GM18519 (cell line): ENCODE measurements at regions not wholly inside any gene's neighbourhood (a gene's known extent, or its start where the extent isn't known, plus 50 kb on each side); places are given as distances from the start of the nearest gene placed in this dataset.
A peak's percentile ranks its signal among the peaks of the same experiment; 100 is the strongest.

ENCODE experiments used
- ATAC-seq: cut with Tn5 transposase; IDR thresholded peaks from one replicate; pipeline ENCODE4 v1.9.1; 2021; ENCODE audit warnings: mild to moderate bottlenecking, moderate library complexity; ENCODE audit not compliant: unreplicated experiment, low FRiP score

DNA sequence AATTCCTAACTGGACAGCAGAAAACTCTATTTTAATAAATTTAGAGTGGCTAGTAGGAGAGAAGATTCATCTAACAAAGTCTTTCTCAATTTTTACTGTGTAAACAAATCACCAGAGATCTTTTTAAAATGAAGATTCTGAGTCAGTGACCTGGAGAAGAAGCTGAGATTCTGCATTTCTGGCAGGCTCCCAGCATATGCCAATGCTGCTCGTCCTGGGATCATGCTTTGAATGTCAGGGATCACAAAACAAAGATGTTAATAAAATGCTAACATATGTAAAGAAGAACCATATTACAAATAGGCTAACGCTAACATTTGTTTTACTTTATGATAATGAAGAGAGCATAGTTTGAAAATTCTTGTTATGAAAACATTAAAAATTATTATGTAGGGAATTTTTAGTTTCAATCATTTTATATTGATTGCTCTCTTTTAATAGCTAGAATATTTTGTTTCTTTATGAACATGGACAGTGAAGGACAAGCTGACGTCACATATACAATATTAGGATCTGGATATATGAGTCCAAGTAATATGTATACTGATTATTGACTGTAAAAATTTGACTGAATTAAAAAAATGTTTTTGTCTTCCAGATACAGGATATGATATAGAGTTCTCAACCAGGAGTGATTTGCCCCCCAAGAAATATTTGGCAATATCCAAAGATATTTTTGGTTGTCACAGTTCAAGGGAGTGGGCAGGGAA, 160.8 kb upstream of the GPR149 start:
- ATAC-seq: no peak

DNA sequence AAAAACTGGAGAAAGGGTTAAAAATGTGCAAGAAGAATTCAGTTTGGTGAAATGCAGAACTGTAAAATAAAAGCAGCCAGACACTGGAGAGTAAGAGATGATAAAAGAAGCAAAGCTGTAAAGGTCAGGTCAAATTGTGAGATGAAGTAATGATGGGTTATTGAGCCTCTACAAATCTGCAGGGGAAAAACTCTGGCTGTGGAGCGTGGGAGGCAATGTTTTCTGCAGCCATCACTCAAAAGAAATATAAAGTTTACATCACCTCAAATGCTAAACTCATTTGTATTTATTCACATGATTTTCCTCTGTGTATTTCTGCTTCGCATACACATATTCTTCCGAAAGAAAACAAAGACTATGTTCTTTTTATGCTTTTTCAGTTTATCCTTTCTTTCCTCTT, 158.8 kb upstream of the GPR149 start:
- no peak for ATAC-seq

DNA sequence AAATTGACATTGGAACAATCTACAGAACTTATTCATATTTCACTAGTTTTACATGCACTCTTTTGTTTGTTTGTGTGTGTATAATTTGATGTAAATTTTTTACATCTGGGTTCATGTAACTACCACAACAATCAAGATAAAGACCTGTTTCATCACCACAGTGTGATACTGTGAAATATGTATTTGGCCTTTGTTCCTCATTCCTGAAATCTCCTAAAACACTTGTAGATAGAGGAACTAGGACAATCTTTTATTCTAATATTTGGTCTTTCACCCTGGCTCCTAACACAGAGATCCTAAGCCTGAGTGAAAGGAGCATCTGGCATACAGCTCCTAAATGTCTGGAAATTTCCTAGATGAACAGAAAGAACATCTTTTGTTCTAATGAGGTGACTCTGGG, 155.0 kb upstream of the GPR149 start:
- ATAC-seq: no peak

DNA sequence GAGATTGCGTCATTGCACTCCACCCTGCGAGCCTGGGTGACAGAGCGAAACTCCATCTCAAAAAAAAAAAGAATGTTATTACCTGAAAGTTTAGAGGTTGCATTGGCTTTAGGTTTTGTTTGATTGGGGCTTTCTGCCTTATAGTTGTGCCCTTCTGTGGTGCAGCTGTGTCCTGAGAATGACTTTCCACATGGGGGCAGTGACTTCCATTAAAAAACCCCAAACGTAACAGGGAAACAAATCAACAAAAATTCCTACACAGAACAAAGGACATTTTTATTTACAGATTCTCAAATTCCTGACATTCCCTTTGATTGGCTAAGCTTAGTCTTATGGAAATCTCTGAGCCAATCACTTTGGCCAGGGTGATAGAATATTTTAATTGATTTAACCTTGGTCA, 154.1 kb upstream of the GPR149 start:
- ATAC-seq: no peak

DNA sequence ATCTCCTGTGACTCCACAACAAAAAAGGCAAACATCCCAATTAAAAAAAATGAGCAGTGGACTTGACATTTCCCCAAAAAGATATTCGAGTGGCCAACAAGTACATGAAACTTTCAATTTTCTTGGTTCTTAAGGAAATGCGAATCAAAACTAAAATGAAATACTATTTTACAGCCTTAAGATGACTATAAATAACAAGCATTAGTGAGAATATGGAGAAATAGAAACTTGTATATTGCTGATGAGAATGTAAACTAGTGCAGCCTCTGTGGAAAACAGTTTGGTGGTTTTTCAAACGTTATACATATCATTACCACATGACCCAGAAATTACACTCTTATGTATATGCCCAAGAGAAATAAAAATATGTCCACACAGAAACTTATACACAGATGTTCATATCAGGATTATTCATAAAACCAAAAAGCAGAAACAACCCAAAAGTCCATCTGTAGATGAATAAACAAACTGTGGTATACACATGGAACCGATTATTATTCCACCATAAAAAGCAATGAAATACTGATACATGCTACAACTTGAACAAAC, 153.2 kb upstream of the GPR149 start:
- ATAC-seq: no peak

DNA sequence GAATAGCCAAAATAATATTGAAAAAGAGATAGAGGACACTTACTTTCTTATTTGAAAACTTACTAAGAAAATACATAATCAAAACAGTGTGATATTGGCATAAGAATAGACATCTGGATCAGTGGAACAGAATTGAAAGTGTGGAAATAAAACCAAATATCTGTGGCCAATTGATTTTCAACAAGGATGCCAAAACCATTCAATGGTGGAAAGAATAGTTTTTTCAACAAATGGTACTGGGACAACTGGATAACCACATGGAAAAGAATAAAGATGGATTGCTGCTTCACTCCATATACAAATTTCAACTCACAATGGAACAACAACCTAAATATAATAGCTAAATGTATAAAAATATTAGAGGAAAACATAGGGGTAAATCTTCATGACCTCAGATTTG, 152.5 kb upstream of the GPR149 start:
- no peak for ATAC-seq

DNA sequence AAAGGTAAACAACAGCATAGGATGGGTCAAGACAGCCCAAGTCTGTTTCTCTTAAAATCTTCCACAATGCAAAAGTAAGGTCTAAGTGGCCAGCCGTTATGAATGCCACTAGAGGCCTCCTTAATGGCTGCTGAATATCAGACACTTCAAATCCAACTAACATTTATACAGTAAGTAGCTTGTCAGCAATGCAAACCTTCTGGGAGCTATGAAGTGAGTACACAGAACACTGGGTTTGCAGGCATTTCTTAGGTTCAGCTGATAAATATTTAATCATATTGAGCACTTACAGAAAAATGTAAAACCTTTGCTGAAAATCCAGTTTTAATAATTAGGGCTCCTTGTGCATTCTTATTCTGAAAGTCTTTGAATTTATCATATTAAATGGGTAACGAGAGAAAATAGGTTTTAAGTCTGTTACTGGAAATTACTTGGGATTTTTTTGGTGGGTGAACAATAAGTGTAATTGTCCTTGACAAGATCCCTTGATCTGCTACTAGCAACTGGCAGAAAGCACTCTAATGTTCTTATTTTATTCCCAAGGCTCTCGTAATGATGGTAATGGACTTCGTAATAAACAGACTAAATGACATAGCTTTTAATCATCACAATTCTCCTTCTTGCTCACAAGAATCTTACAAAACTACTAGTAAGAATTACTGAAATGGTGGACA, 141.7 kb upstream of the GPR149 start:
- no peak for ATAC-seq

DNA sequence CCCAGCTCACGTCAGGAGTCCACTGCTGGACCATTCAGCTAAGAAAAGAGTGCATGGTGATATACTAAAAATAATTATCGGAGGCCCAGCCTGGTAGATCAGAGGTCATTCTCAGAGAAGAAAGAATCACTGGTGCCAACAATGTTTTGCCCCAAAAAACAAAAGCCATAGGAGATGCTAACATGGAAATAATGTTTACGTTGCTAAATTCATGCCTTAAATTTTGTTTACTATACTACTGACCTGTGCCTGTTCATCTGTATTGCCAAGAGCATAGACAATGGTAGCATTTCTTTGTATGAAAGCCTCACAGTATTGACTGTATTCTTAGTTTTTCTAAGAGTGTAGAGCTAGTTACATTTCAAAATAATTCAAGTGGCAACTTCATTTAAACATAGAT, 138.1 kb upstream of the GPR149 start:
- ATAC-seq: no peak

DNA sequence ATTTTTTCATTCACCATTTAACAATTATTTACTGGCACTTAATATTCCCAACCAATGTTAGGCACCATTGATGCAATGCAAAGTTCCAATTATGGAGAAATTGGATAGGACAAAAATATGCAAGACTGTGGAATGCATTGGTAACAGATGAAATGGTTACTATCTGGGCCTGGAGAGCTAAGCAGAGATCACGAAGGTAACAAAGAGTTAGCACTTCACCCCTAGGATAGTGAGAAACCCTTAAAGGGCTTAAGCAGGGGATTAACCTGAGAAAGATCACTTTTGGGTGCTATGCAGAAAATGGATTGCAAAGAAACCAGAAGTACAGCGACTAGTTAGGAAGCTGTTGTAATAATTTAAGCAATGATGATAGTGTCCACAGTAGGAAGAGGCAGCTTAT, 129.6 kb upstream of the GPR149 start:
- ATAC-seq: no peak

DNA sequence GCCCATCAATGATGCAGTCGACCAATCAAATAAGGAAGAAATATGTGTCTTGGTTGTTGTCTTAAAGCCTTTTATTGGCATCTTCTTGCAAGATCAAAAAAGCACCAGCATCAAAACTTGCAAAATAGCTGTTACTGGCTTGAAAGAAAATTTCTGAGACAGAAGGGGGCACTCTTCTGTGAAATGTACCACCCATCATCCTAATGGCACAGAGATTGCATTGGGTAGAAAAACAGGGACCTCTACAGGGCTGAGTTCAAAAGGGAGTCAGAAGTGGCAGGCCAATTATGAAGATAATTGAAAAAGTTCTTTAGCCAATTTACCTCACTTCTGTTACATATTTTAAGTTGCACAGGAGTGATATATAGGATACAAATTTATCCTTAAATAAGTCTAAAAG, 122.3 kb upstream of the GPR149 start:
- no peak for ATAC-seq

DNA sequence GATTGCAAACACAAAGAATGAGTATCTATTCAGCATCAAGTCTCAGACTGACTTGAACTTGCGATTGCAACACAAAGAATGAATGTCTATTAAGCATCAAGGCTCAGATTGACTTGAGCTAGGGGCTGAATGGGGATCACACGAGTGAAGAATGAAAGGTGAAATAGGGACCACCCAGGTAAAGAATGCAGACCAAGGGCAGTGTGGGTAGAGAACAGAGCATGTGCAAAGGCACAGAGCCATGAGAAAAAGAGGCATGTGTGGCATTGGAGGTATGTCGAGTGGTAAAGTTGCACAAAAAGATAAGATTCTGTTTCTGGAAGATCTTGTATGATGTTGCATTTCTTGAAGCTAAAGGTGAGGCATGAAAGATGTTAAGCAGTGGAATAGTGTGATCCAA, 119.4 kb upstream of the GPR149 start:
- no peak for ATAC-seq

DNA sequence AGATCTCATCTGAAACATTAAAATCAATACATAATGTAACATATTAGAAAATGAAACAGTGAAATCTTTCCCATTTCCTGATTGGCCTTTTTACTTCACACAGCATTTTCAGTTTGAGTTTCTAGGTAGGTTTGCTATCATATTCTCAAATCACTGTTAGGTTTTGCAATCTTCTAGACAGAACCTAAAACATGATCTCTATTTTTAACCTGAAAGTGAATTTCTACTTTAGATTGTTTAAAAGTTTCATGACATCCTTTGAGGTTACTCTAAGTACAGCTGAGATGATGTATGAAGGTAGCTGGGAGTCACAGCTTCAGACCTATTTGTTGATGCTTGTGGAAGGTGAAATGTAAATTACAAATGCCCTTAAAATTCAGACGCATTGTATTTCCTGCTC, 118.4 kb upstream of the GPR149 start:
- peak; percentile 55 for ATAC-seq

DNA sequence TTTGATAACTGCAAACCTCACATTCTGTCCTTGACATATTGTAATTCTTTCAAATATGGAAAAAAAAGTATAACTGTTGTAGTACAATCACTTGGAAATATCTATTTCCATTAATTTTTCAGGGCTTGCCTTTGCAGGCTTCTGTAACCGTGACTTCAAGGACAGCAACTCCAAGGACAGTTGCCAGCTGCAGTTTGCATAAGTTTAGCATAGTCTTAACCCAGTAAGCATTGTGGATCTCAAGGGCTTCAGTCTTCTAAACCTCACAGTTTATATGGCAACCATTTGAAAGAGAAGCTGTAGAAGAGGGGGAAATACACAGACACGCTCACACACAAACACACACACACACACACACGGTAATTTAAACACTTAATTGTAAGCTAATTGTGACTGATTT, 112.8 kb upstream of the GPR149 start:
- ATAC-seq: no peak

DNA sequence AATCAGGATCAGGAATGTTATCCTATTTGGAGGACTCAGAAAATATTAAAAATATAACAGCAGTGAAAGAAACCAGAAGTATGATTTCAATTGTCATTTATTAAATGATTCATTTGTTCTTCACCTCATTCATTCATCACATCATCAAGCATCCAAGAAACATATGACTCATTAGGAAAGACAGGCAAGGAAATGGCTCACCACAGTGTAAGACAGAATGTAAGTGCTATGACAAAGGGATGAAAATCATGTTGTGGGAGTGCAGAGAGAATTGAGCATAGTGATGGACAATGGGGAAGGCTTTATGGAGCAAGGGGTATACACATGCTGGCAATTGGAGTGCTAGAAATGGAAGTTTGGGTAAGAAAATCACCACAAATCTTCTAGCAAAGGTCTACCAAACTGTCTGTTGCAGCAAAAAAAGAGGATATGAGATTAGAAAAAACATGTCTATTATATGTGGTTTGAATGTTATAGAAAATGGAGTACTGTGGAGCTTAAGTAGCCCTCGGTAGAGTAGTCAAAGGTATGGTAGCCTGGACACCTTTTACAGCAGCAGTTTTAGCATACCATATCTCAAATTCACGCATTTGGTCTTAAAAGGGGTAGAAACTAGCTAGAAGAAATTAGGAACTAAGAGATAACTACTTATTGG, 111.1 kb upstream of the GPR149 start:
- no peak for ATAC-seq

DNA sequence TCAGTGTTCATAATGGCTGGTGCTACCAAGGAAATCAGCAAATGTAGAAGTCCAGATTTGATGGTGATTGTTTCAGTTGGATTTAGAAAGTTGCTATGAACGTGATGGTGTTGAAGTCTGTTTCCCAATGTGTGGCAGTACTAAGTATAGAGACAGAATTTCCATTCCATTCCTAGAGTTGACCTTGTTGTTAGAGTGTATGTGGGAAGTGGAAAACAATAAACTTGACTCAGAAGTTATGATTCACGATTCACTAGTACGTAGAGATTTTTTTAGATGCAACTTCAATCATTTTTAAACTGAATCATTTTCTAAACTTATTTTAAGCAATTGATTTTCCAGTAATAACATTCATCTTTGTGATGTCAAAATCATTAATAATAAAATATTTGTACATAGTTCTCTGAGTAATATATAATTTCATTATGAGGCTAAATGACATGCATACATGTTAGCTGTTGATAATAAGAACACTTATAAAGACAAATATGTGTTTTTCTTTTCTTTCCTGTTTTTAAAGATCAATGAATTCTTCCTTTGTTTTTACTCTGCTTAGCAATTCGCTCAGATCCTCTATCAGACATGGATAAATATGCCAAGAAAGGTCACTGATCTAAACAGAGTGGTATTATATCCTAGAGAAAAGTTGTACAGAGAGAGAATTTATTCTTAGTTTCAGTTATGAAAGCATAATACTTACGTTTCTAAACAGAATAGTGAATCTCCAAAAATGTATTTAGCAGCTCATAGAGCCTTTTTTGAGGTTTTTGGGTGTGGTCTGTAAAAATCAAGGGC, 108.8 kb upstream of the GPR149 start:
- ATAC-seq: no peak

DNA sequence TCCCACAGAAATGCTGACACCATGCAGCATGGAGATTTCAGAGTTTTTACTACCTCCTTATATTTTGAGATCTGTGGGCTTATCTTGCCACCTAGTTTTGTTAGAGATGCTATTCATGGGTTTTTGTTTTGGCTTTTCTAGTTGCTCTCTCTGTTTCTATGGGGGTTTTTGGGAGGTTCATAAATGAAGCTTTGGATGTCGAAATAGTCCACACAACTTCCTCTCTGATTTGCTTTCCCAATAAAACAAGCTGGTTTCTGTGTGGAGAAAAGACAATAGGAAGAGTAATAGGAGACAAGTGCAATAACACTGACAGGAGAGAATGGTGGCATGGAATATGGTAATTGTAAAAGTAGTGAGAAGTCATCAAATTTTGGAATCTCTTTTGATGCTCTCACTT, 106.8 kb upstream of the GPR149 start:
- ATAC-seq: no peak

DNA sequence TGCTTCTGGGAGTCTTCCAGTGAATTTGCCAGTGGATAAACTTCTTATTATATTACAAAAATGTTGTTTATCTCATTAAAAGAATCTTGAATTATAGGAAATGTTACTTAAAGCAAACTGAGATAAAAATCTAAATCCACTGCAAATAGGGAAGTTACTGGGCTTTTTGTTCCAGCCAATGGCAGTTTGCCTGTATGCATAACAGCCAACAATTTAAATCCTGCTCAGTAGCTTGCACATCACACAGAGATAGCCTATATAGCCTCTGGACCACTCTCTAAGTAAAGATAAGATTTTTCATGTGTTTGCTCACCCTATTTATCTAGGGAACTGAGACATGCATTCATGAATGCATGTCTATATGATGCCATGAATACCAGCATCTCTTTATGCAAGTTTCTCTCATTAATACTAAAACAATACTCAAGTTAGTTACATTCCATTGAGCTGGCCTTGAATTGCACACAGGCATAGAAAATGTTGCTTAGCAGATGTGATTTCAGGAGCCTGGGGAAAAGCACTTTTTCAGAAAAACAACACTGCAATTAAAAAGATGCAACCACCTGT, 92.1 kb upstream of the GPR149 start:
- ATAC-seq: no peak

DNA sequence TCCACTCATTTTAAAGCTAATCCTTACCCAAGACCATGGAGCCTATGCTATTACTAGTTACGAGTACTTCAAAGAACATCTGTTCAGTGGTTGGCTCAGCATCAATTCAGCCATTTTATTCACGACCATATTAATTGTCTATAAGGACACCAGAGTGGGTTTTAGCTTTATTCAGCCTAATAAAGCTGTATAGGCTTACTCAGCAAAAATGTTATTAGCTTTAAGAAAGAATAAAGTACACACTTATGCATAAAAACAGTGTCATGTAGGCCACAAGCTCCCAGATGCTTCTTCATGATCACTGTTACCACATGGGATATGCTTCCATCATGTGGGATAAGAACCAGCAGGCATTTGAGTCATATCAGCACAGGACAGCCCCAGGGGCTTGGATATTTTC, 87.4 kb upstream of the GPR149 start:
- ATAC-seq: no peak

DNA sequence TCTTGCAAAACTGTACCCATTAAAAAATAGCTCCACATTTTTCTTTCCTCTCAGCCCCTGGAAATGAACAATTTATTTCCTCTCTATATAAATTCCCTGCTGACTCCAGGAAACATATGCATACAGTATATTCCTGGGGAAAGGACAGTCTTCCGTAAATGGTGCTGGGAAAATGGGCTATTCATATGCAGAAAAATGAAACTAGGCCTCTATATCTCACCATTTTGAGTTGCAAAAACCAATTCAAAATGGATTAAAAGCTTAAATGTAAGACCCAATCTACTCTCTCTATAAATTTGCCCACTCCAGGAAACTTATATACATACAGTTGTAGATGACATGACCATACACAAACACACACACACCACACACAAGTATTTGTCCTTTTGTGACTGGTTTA, 85.9 kb upstream of the GPR149 start:
- no peak for ATAC-seq

DNA sequence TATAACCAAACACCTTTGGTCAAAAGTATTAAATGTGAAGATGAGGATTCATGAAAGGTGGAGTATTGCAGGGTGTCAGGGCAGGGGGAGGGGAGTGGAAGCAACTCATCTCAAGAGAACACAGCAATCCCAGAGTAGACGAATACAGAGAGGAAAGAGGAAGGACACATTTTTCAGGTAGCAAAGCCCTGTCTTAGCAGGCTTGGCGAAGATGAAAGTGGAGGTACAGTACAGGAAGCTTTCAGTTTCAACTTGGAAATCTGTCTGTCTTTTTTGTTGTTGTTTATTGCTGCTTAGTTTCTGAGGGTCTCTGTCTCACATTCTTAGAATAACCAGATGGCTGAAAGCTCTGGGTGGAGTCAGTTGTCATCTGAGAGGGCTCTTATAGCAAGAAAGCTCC, 80.8 kb upstream of the GPR149 start:
- no peak for ATAC-seq

DNA sequence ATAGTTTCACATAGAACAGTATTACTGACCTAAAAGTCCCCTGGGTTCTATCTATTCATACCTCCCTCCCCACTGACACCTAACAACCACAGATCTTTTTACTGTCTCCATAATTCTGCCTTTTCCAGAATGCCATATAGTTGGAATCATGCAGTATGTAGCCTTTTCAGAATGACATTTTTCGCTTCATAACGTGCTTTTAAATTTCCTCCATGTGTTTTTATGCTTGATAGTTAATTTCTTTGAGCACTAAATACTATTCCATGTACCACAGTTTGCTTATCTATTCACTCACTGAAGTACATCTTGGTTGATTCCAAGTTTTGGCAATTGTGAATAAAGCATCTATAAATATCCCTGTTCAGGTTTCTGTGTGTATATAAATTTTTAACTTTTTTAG, 77.7 kb upstream of the GPR149 start:
- no peak for ATAC-seq
